SK-N-SH (cell line): ENCODE measurements at regions not wholly inside any gene's neighbourhood (a gene's known extent, or its start where the extent isn't known, plus 50 kb on each side); places are given as distances from the start of the nearest gene placed in this dataset.

Source experiments
- CTCF ChIA-PET: fragments of 300-600, 350-600 bp; formaldehyde crosslinking; extraction: SDS; loops from one replicate; lab custom pipeline; 2021; lab: Yijun Ruan, JAX
- POLR2A ChIA-PET: fragments of 350-600 bp; sonication (Branson Sonifier 250); formaldehyde crosslinking; extraction: SDS; loops from one replicate; lab custom pipeline; 2020; ENCODE audit warnings: antibody characterized with exemption, inconsistent platforms; lab: Yijun Ruan, JAX
- DNase-seq: peaks from one replicate; pipeline ENCODE4 v3.0.0; 2012
- H2AFZ ChIP-seq: fragments of 200-600 bp; sonication (generic); 2 replicates; pipeline ENCODE4 v1.8.1; 2016; ENCODE audit warnings: antibody characterized with exemption, mild to moderate bottlenecking, low read depth
- H3F3A ChIP-seq: fragments of 200-600 bp; sonication (generic); replicated peaks from 2 replicates; pipeline ENCODE3; 2016; ENCODE audit warnings: antibody characterized with exemption, mild to moderate bottlenecking; ENCODE audit not compliant: insufficient read depth
- H3K27ac ChIP-seq, 2 experiments: fragments of 200-500 bp in 1 of 2; fragments of 200-600 bp in 1 of 2; sonication (Bioruptor generic) in 1 of 2; sonication (generic), shearing (Covaris generic) in 1 of 2; 2 replicates each; pipeline versions ENCODE4 v1.5.1 to v1.6.1; 2014 to 2016; ENCODE audit warnings: low read depth in 2 of 2, inconsistent platforms in 1 of 2, low read length in 1 of 2, mild to moderate bottlenecking in 1 of 2, mixed read lengths in 1 of 2
- H3K27me3 ChIP-seq: fragments of 200-600 bp; sonication (generic), shearing (Covaris generic); 2 replicates; pipeline ENCODE4 v1.6.1; 2016; ENCODE audit warnings: mixed run types; ENCODE audit not compliant: insufficient read depth
- H3K36me3 ChIP-seq, 2 experiments: fragments of 200-500 bp in 1 of 2; fragments of 200-600 bp in 1 of 2; sonication (Bioruptor generic) in 1 of 2; sonication (generic) in 1 of 2; replicated peaks in 1 of 2; 2 replicates each; pipeline versions ENCODE3 to v1.5.1; 2014 to 2016; ENCODE audit warnings: low read length in 1 of 2, mild to moderate bottlenecking in 1 of 2; ENCODE audit not compliant: insufficient read depth in 2 of 2, control insufficient read depth in 1 of 2
- H3K4me1 ChIP-seq, 2 experiments: fragments of 200-500 bp in 1 of 2; fragments of 200-600 bp in 1 of 2; sonication (Bioruptor generic) in 1 of 2; sonication (generic), shearing (Covaris generic) in 1 of 2; 2 replicates each; pipeline versions ENCODE4 v1.5.1 to v1.6.1; 2014 to 2016; ENCODE audit warnings: low read depth in 1 of 2, low read length in 1 of 2, mixed run types in 1 of 2; ENCODE audit not compliant: insufficient read depth in 2 of 2, control insufficient read depth in 1 of 2
- H3K4me2 ChIP-seq: fragments of 200-600 bp; sonication (generic), shearing (Covaris generic); 2 replicates; pipeline ENCODE4 v1.6.1; 2017; ENCODE audit warnings: mixed run types
- H3K4me3 ChIP-seq, 2 experiments: fragments of 200-500 bp in 1 of 2; fragments of 200-600 bp in 1 of 2; sonication (Bioruptor generic) in 1 of 2; sonication (generic), shearing (Covaris generic) in 1 of 2; 2 replicates each; pipeline versions ENCODE4 v1.5.1 to v1.8.1; 2014 to 2016; ENCODE audit warnings: low read depth in 2 of 2, inconsistent platforms in 1 of 2, low read length in 1 of 2, mild to moderate bottlenecking in 1 of 2, mixed read lengths in 1 of 2, moderate library complexity in 1 of 2
- H3K79me2 ChIP-seq: fragments of 200-600 bp; sonication (generic); 2 replicates; pipeline ENCODE4 v1.8.1; 2017; ENCODE audit warnings: mild to moderate bottlenecking; ENCODE audit not compliant: insufficient read depth
- H3K9ac ChIP-seq: fragments of 200-600 bp; sonication (generic); 2 replicates; pipeline ENCODE4 v1.6.1; 2017; ENCODE audit warnings: mixed run types
- H3K9me2 ChIP-seq: fragments of 200-600 bp; sonication (generic); 2 replicates; pipeline ENCODE4 v1.6.1; 2017; ENCODE audit warnings: mixed run types
- H3K9me3 ChIP-seq: fragments of 200-600 bp; sonication (generic); 2 replicates; pipeline ENCODE4 v1.6.1; 2017; ENCODE audit warnings: mixed run types, mild to moderate bottlenecking, moderate library complexity
- H4K20me1 ChIP-seq: fragments of 200-600 bp; sonication (generic); 2 replicates; pipeline ENCODE4 v1.6.1; 2017; ENCODE audit warnings: mild to moderate bottlenecking, mixed run types; ENCODE audit not compliant: insufficient read depth
- FOSL2 ChIP-seq: IDR thresholded peaks from 2 replicates; pipeline ENCODE4 v1.4.0; 2012; ENCODE audit warnings: low read depth, mild to moderate bottlenecking, moderate library complexity, borderline replicate concordance
- FOXJ3 ChIP-seq: sonication (generic); formaldehyde crosslinking; IDR thresholded peaks from 2 replicates; pipeline ENCODE4 v1.5.1; 2020; ENCODE audit warnings: mild to moderate bottlenecking, missing genetic modification reagents
- FOXM1 ChIP-seq: IDR thresholded peaks from 2 replicates; pipeline ENCODE4 v1.4.0; 2012; ENCODE audit warnings: low read depth, mild to moderate bottlenecking
- MXI1 ChIP-seq: IDR thresholded peaks from 2 replicates; pipeline ENCODE4 v1.6.1; 2012; ENCODE audit warnings: mild to moderate bottlenecking, low read depth, low read length, improper control_type of control experiment
- NFIC ChIP-seq: IDR thresholded peaks from 2 replicates; pipeline ENCODE4 v1.4.0; 2012; ENCODE audit warnings: borderline replicate concordance
- POLR2AphosphoS5 ChIP-seq: IDR thresholded peaks from 2 replicates; pipeline ENCODE4 v1.6.1; 2012; ENCODE audit warnings: low read depth, low read length
- RAD21 ChIP-seq: IDR thresholded peaks from 2 replicates; pipeline ENCODE4 v1.6.1; 2012; ENCODE audit warnings: mild to moderate bottlenecking, low read length
- RFX5 ChIP-seq: IDR thresholded peaks from 2 replicates; pipeline ENCODE4 v1.6.1; 2012; ENCODE audit warnings: mild to moderate bottlenecking, improper control_type of control experiment, low read length
- SMC3 ChIP-seq: IDR thresholded peaks from 2 replicates; pipeline ENCODE4 v1.6.1; 2012; ENCODE audit warnings: low read depth, low read length, improper control_type of control experiment
- TAF1 ChIP-seq: IDR thresholded peaks from 2 replicates; pipeline ENCODE4 v1.6.1; 2012; ENCODE audit warnings: low read depth, mild to moderate bottlenecking, low read length, moderate library complexity, borderline replicate concordance
- TCF12 ChIP-seq: IDR thresholded peaks from 2 replicates; pipeline ENCODE4 v1.4.0; 2012
- TEAD4 ChIP-seq: IDR thresholded peaks from 2 replicates; pipeline ENCODE4 v1.4.0; 2012; ENCODE audit warnings: mild to moderate bottlenecking, borderline replicate concordance; ENCODE audit not compliant: insufficient read depth
- WGBS: methylation state at CpG from one replicate; pipeline ENCODE4 v1.1.6; 2017; ENCODE audit warnings: low lambda C conversion rate; 5-methylcytosine and 5-hydroxymethylcytosine counted together
- TF ChIP-seq, protein P1 (sequence below): IDR thresholded peaks from 2 replicates; pipeline ENCODE4 v1.4.0; 2012; ENCODE audit warnings: low read depth, borderline replicate concordance
- TF ChIP-seq, protein P2 (sequence below): IDR thresholded peaks from 2 replicates; pipeline ENCODE4 v1.4.0; 2012; ENCODE audit warnings: low read depth, borderline replicate concordance
- TF ChIP-seq, protein P3 (sequence below): fragments of 150-350 bp; IDR thresholded peaks from 2 replicates; pipeline ENCODE4 v1.6.1; 2016; ENCODE audit warnings: mild to moderate bottlenecking, low read depth, low read length
- TF ChIP-seq, protein P4 (sequence below): IDR thresholded peaks from 2 replicates; pipeline ENCODE4 v1.6.1; 2012; ENCODE audit warnings: mild to moderate bottlenecking, low read depth, low read length, moderate library complexity
- TF ChIP-seq, protein P5 (sequence below): fragments of 150-350 bp; IDR thresholded peaks from 2 replicates; pipeline ENCODE4 v1.6.1; 2017; ENCODE audit warnings: antibody characterized with exemption, low read length, low read depth, borderline replicate concordance

DNA sequence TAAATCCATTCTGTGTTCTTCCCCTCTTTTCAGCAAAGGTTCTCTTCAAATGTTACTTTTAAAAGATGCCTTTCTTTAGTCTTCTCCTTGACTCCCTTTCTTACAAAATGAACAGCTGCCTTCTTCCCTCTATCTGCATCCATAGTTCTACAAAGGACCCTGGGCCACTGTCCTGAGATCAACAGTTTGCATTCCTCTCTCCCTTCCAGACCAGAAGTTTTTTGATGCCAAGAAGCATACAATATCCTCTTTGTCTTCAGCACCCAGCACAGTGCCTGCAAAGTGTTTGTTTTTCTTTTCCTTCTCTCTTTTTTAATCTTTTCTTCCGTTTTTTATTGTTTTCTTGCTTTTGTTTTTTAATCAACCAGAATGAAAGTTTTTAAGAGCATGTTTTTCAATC, 183.5 kb upstream of the SNX19 start:
- no peak overlapping the region for H3K27ac ChIP-seq
- no peaks in the 10 kb centered on the region for H3K9me3 ChIP-seq
- no peaks in the 10 kb centered on the region for H3K79me2 ChIP-seq
- no peaks in the 10 kb centered on the region for H3K27me3 ChIP-seq
- POLR2A ChIA-PET: no interaction called here
- H2AFZ ChIP-seq: no peak overlapping the region
- H4K20me1 ChIP-seq: no peaks in the 10 kb centered on the region
- H3K4me3 ChIP-seq: no peak overlapping the region
- CTCF ChIA-PET: no interaction called here
- no peak for DNase-seq
- no peak overlapping the region for H3K4me2 ChIP-seq
- H3K9ac ChIP-seq: no peak overlapping the region
- H3F3A ChIP-seq: no peaks in the 10 kb centered on the region
- H3K9me2 ChIP-seq: no peaks in the 10 kb centered on the region
- H3K36me3 ChIP-seq: no peaks in the 10 kb centered on the region
- TF ChIP-seq, protein P1, sequence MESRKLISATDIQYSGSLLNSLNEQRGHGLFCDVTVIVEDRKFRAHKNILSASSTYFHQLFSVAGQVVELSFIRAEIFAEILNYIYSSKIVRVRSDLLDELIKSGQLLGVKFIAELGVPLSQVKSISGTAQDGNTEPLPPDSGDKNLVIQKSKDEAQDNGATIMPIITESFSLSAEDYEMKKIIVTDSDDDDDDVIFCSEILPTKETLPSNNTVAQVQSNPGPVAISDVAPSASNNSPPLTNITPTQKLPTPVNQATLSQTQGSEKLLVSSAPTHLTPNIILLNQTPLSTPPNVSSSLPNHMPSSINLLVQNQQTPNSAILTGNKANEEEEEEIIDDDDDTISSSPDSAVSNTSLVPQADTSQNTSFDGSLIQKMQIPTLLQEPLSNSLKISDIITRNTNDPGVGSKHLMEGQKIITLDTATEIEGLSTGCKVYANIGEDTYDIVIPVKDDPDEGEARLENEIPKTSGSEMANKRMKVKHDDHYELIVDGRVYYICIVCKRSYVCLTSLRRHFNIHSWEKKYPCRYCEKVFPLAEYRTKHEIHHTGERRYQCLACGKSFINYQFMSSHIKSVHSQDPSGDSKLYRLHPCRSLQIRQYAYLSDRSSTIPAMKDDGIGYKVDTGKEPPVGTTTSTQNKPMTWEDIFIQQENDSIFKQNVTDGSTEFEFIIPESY: no peak
- TF ChIP-seq FOXJ3 (CRISPR knock-in tag) (no peak), MXI1 (no peak), RAD21 (no peak), FOXM1 (no peak), RFX5 (no peak), TAF1 (no peak), POLR2AphosphoS5 (no peak)
- TF ChIP-seq, protein P2, sequence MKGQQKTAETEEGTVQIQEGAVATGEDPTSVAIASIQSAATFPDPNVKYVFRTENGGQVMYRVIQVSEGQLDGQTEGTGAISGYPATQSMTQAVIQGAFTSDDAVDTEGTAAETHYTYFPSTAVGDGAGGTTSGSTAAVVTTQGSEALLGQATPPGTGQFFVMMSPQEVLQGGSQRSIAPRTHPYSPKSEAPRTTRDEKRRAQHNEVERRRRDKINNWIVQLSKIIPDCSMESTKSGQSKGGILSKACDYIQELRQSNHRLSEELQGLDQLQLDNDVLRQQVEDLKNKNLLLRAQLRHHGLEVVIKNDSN: no peak
- TF ChIP-seq, protein P3, sequence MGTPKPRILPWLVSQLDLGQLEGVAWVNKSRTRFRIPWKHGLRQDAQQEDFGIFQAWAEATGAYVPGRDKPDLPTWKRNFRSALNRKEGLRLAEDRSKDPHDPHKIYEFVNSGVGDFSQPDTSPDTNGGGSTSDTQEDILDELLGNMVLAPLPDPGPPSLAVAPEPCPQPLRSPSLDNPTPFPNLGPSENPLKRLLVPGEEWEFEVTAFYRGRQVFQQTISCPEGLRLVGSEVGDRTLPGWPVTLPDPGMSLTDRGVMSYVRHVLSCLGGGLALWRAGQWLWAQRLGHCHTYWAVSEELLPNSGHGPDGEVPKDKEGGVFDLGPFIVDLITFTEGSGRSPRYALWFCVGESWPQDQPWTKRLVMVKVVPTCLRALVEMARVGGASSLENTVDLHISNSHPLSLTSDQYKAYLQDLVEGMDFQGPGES: no peak
- TF ChIP-seq, all 33 proteins: peak for 0
- H3K4me1 ChIP-seq: no peaks in the 10 kb centered on the region
- WGBS: 6% methylated on average over 1 of the region's 1 CpG

DNA sequence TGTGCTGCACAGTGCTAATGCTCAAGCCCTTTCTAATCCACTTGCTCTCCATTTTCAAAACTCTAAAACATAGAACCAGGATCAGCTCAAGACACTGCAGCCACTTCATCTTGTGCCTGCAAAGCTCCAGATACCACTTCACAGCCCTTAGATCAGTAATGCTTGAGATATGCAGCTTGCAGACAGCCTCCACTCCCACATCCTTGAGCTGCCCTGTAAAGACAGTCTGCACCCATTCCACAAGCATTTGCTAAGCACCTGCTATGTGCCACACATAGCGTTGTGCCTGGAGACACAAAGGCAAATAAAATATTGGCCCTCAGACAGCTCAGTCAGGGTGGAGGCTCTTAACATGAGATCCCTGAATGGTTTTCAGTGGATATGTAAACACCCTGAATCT, 192.5 kb upstream of the SNX19 start:
- Histone ChIP-seq H3K9me2 (no peaks in the 10 kb centered on the region), H2AFZ (no peak overlapping the region), H3K4me2 (no peak overlapping the region), H3K79me2 (no peaks in the 10 kb centered on the region), H3K9me3 (no peaks in the 10 kb centered on the region), H3K27ac (no peak overlapping the region), H3K36me3 (no peaks in the 10 kb centered on the region), H3K9ac (no peak overlapping the region), H4K20me1 (no peaks in the 10 kb centered on the region), H3K4me3 (no peak overlapping the region), H3F3A (no peaks in the 10 kb centered on the region), H3K4me1 (no peaks in the 10 kb centered on the region), H3K27me3 (no peaks in the 10 kb centered on the region)
- DNase-seq: no peak
- CTCF ChIA-PET: interaction anchor here (1.1 to 1.4 kb wide), 2 partner anchors 13 to 29 kb away, joined by 3 read pairs; no protein-coding TSS in a partner anchor
- 22% methylated on average over 1 of the region's 1 CpG for WGBS
- POLR2A ChIA-PET: no interaction called here
- TF ChIP-seq TAF1 (no peak), NFIC (no peak), TEAD4 (no peak), FOSL2 (no peak), RFX5 (no peak), SMC3 (no peak), RAD21 (no peak), TCF12 (no peak)
- TF ChIP-seq, protein P3: no peak
- TF ChIP-seq, protein P4, sequence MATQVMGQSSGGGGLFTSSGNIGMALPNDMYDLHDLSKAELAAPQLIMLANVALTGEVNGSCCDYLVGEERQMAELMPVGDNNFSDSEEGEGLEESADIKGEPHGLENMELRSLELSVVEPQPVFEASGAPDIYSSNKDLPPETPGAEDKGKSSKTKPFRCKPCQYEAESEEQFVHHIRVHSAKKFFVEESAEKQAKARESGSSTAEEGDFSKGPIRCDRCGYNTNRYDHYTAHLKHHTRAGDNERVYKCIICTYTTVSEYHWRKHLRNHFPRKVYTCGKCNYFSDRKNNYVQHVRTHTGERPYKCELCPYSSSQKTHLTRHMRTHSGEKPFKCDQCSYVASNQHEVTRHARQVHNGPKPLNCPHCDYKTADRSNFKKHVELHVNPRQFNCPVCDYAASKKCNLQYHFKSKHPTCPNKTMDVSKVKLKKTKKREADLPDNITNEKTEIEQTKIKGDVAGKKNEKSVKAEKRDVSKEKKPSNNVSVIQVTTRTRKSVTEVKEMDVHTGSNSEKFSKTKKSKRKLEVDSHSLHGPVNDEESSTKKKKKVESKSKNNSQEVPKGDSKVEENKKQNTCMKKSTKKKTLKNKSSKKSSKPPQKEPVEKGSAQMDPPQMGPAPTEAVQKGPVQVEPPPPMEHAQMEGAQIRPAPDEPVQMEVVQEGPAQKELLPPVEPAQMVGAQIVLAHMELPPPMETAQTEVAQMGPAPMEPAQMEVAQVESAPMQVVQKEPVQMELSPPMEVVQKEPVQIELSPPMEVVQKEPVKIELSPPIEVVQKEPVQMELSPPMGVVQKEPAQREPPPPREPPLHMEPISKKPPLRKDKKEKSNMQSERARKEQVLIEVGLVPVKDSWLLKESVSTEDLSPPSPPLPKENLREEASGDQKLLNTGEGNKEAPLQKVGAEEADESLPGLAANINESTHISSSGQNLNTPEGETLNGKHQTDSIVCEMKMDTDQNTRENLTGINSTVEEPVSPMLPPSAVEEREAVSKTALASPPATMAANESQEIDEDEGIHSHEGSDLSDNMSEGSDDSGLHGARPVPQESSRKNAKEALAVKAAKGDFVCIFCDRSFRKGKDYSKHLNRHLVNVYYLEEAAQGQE: no peak
- TF ChIP-seq, protein P2: no peak
- TF ChIP-seq, protein P5, sequence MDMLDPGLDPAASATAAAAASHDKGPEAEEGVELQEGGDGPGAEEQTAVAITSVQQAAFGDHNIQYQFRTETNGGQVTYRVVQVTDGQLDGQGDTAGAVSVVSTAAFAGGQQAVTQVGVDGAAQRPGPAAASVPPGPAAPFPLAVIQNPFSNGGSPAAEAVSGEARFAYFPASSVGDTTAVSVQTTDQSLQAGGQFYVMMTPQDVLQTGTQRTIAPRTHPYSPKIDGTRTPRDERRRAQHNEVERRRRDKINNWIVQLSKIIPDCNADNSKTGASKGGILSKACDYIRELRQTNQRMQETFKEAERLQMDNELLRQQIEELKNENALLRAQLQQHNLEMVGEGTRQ: no peak
